Astrocyte (in vitro differentiated cells and primary cell): ENCODE measurements at regions not wholly inside any gene's neighbourhood (a gene's known extent, or its start where the extent isn't known, plus 50 kb on each side); places are given as distances from the start of the nearest gene placed in this dataset.

ENCODE experiments used
- DNase-seq: peaks from one replicate; pipeline ENCODE4 v3.0.0-alpha.2; 2010; ENCODE audit warnings: low read depth
- FAIRE-seq: peaks from 2 replicates; lab custom pipeline; 2011; peaks lifted over from hg19 to GRCh38; lab: Jason Lieb, UNC
- H2AFZ ChIP-seq: 2 replicates; pipeline ENCODE4 v1.6.0; 2012; ENCODE audit warnings: low read depth, low read length, inconsistent platforms
- H3K27ac ChIP-seq: 2 replicates; pipeline ENCODE4 v1.5.1; 2011; ENCODE audit warnings: low read depth, low read length, inconsistent platforms
- H3K27me3 ChIP-seq: 2 replicates; pipeline ENCODE4 v1.6.0; 2011; ENCODE audit warnings: low read length, inconsistent platforms; ENCODE audit not compliant: insufficient read depth
- H3K36me3 ChIP-seq: 2 replicates; pipeline ENCODE4 v1.5.1; 2011; ENCODE audit warnings: low read length, inconsistent platforms; ENCODE audit not compliant: insufficient read depth
- H3K4me1 ChIP-seq: 2 replicates; pipeline ENCODE4 v1.5.1; 2011; ENCODE audit warnings: low read length, inconsistent platforms; ENCODE audit not compliant: insufficient read depth
- H3K4me2 ChIP-seq: 2 replicates; pipeline ENCODE4 v1.6.0; 2012; ENCODE audit warnings: low read length, inconsistent platforms
- H3K4me3 ChIP-seq: 2 replicates; pipeline ENCODE4 v1.5.1; 2011; ENCODE audit warnings: low read depth, mild to moderate bottlenecking, low read length, inconsistent platforms; ENCODE audit not compliant: insufficient read depth
- H3K79me2 ChIP-seq: 2 replicates; pipeline ENCODE4 v1.6.0; 2012; ENCODE audit warnings: mild to moderate bottlenecking, low read length, inconsistent platforms; ENCODE audit not compliant: insufficient read depth
- H3K9ac ChIP-seq: 2 replicates; pipeline ENCODE4 v1.6.0; 2012; ENCODE audit warnings: mild to moderate bottlenecking, low read length, inconsistent platforms
- H3K9me3 ChIP-seq: 2 replicates; pipeline ENCODE4 v1.5.1; 2012; ENCODE audit warnings: low read depth, mild to moderate bottlenecking, low read length, inconsistent platforms; ENCODE audit not compliant: insufficient read depth
- H4K20me1 ChIP-seq: 2 replicates; pipeline ENCODE4 v1.6.0; 2012; ENCODE audit warnings: low read length, inconsistent platforms; ENCODE audit not compliant: insufficient read depth
- H3K27ac Mint-ChIP-seq: one replicate; pipeline ENCODE4 v1.8.0; 2021; ENCODE audit warnings: mild to moderate bottlenecking, mixed read lengths; ENCODE audit not compliant: unreplicated experiment
- H3K27me3 Mint-ChIP-seq: one replicate; pipeline ENCODE4 v1.8.0; 2021; ENCODE audit warnings: low read depth, mixed read lengths; ENCODE audit not compliant: unreplicated experiment
- H3K36me3 Mint-ChIP-seq: one replicate; pipeline ENCODE4 v1.8.0; 2021; ENCODE audit warnings: low read depth, mixed read lengths; ENCODE audit not compliant: unreplicated experiment
- H3K4me1 Mint-ChIP-seq: one replicate; pipeline ENCODE4 v1.8.0; 2021; ENCODE audit warnings: low read depth, mixed read lengths; ENCODE audit not compliant: unreplicated experiment
- H3K4me3 Mint-ChIP-seq: one replicate; pipeline ENCODE4 v1.8.0; 2021; ENCODE audit warnings: mild to moderate bottlenecking, moderate library complexity, mixed read lengths; ENCODE audit not compliant: unreplicated experiment
- H3K9me3 Mint-ChIP-seq: one replicate; pipeline ENCODE4 v1.8.0; 2021; ENCODE audit warnings: mild to moderate bottlenecking, mixed read lengths; ENCODE audit not compliant: unreplicated experiment
- EZH2 ChIP-seq: IDR thresholded peaks from 2 replicates; pipeline ENCODE4 v1.6.1; 2012; ENCODE audit warnings: mild to moderate bottlenecking, low read length, inconsistent platforms; ENCODE audit not compliant: insufficient read depth
- TF ChIP-seq, protein P1 (sequence below): IDR thresholded peaks from 2 replicates; pipeline ENCODE4 v1.5.1; 2011; ENCODE audit warnings: low read depth, mild to moderate bottlenecking, inconsistent platforms, low read length, moderate library complexity; ENCODE audit not compliant: insufficient read depth

DNA sequence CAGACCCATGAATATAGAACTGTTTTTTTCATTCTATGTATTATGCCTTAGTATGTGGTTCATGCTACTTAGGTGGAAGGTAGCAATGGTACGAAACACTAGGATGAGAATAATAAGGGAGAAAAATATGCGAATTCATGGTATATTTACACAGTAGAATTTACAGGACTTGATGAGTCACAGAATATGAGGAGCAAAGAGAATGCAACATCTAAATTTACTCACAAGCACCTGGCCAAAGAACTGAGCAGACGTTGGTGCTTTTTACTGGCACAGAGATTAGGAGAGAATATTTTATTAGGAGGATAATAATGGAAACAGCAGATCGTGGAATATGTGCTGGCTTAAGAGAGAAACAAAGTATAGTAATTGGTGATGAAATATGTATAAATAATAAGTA lies 785.4 kb upstream of the ROBO1 start:
- H3K4me3 Mint-ChIP-seq: no peak overlapping the region
- FAIRE-seq (no peak), DNase-seq (no peak)
- H3K9me3 ChIP-seq: no peaks in the 10 kb centered on the region
- no peak overlapping the region for H3K4me3 ChIP-seq
- no peaks in the 10 kb centered on the region for H3K4me1 ChIP-seq
- no peak overlapping the region for H2AFZ ChIP-seq
- TF ChIP-seq, protein P1, sequence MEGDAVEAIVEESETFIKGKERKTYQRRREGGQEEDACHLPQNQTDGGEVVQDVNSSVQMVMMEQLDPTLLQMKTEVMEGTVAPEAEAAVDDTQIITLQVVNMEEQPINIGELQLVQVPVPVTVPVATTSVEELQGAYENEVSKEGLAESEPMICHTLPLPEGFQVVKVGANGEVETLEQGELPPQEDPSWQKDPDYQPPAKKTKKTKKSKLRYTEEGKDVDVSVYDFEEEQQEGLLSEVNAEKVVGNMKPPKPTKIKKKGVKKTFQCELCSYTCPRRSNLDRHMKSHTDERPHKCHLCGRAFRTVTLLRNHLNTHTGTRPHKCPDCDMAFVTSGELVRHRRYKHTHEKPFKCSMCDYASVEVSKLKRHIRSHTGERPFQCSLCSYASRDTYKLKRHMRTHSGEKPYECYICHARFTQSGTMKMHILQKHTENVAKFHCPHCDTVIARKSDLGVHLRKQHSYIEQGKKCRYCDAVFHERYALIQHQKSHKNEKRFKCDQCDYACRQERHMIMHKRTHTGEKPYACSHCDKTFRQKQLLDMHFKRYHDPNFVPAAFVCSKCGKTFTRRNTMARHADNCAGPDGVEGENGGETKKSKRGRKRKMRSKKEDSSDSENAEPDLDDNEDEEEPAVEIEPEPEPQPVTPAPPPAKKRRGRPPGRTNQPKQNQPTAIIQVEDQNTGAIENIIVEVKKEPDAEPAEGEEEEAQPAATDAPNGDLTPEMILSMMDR: no peak
- TF ChIP-seq EZH2: no peak
- no peaks in the 10 kb centered on the region for H3K27me3 Mint-ChIP-seq
- no peak overlapping the region for H3K9ac ChIP-seq
- no peaks in the 10 kb centered on the region for H3K79me2 ChIP-seq
- no peaks in the 10 kb centered on the region for H3K9me3 Mint-ChIP-seq
- no peak overlapping the region for H3K4me2 ChIP-seq
- no peaks in the 10 kb centered on the region for H3K36me3 ChIP-seq
- H3K36me3 Mint-ChIP-seq: no peaks in the 10 kb centered on the region
- no peak overlapping the region for H3K27ac ChIP-seq
- H4K20me1 ChIP-seq: no peaks in the 10 kb centered on the region
- peaks cover 7% of the 10 kb centered on the region for H3K4me1 Mint-ChIP-seq
- no peak overlapping the region for H3K27ac Mint-ChIP-seq
- no peaks in the 10 kb centered on the region for H3K27me3 ChIP-seq

DNA sequence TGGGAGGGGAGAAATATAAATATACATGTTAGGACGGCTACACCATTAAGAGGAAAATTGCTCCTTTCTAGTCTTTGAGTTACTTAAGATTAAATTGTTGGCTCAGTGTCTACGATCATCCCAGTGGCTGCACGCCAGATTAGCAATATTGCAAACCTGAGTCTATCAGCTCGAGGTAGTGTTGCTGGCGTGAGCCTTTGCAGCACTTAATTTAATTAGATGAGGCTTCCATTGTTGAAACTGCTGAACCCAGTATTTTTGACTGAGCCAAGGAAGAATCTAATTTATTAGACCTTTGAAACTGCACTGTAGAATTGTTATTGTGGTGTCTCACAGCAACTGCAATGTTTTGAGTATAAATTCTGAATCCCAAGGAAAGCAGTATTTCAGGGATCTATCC lies 782.4 kb upstream of the ROBO1 start:
- no peak overlapping the region for H3K27ac Mint-ChIP-seq
- H3K9me3 Mint-ChIP-seq: no peaks in the 10 kb centered on the region
- H3K27me3 ChIP-seq: no peaks in the 10 kb centered on the region
- H3K79me2 ChIP-seq: no peaks in the 10 kb centered on the region
- peaks cover 7% of the 10 kb centered on the region for H3K4me1 Mint-ChIP-seq
- H3K9ac ChIP-seq: no peak overlapping the region
- no peaks in the 10 kb centered on the region for H3K36me3 ChIP-seq
- H3K9me3 ChIP-seq: no peaks in the 10 kb centered on the region
- H3K4me2 ChIP-seq: no peak overlapping the region
- no peak for DNase-seq
- H4K20me1 ChIP-seq: no peaks in the 10 kb centered on the region
- no peak overlapping the region for H3K4me3 ChIP-seq
- no peak for TF ChIP-seq EZH2
- TF ChIP-seq, protein P1: no peak
- no peak overlapping the region for H3K4me3 Mint-ChIP-seq
- H3K27ac ChIP-seq: no peak overlapping the region
- no peak overlapping the region for H2AFZ ChIP-seq
- FAIRE-seq: no peak
- H3K27me3 Mint-ChIP-seq: no peaks in the 10 kb centered on the region
- H3K36me3 Mint-ChIP-seq: no peaks in the 10 kb centered on the region
- no peaks in the 10 kb centered on the region for H3K4me1 ChIP-seq

DNA sequence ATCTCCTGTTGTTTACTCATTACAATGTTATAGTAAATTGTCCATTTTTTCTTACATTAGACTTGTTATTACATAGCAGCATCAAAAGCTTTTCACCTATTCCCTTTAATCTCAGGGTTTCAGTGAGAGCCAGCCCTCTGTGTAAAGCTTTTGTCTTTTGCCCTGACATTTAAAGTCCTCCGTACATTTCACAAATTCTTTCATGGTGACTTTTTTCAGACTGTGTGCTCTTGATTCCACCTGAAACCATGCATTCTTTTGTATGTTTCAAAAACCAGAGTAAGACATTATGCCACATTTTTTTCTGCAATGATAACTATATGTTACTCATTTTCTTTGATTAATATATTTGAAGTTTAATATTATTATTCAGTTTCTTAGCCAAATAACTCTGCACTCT lies 781.4 kb upstream of the ROBO1 start:
- no peak for TF ChIP-seq EZH2
- TF ChIP-seq, protein P1: no peak
- Mint-ChIP-seq H3K4me1 (peaks cover 7% of the 10 kb centered on the region), H3K4me3 (no peak overlapping the region), H3K9me3 (no peaks in the 10 kb centered on the region), H3K27me3 (no peaks in the 10 kb centered on the region), H3K36me3 (no peaks in the 10 kb centered on the region), H3K27ac (no peak overlapping the region)
- Histone ChIP-seq H3K27me3 (no peaks in the 10 kb centered on the region), H4K20me1 (no peaks in the 10 kb centered on the region), H3K36me3 (no peaks in the 10 kb centered on the region), H3K27ac (no peak overlapping the region), H3K4me3 (no peak overlapping the region), H3K79me2 (no peaks in the 10 kb centered on the region), H3K9ac (no peak overlapping the region), H3K4me2 (no peak overlapping the region), H3K4me1 (no peaks in the 10 kb centered on the region), H3K9me3 (no peaks in the 10 kb centered on the region), H2AFZ (no peak overlapping the region)
- no peak for DNase-seq
- FAIRE-seq: no peak
